Caki2 (cell line): ENCODE measurements at regions not wholly inside any gene's neighbourhood (a gene's known extent, or its start where the extent isn't known, plus 50 kb on each side); places are given as distances from the start of the nearest gene placed in this dataset.

ENCODE experiments used
- DNase-seq: peaks from one replicate; pipeline ENCODE4 v3.0.0-alpha.2; 2015; ENCODE audit warnings: low read depth
- in situ Hi-C: cut with HindIII; loops from 2 replicates; pipeline ENCODE4 v1.10.0; 2016; ENCODE audit warnings: low sequenced_read_pairs, low pct_unique_long_range_greater_than_20kb, mixed read lengths

GRCh38 chr14:105830171-105830570 is 303.8 kb downstream of the TMEM121 start:
- no peak for DNase-seq

GRCh38 chr14:105836160-105836559 is 309.8 kb downstream of the TMEM121 start:
- DNase-seq: no peak
- in situ Hi-C loops: no loop called here

More at GRCh38 chr14:105830171-105830570, 303.8 kb downstream of the TMEM121 start:
- in situ Hi-C loops: no loop called here

- DNase-seq: no peak
- in situ Hi-C loops: no loop called here
Observed at GRCh38 chr14:105836730-105837129, 310.3 kb downstream of the TMEM121 start.

GRCh38 chr14:105837349-105838063 is 311.1 kb downstream of the TMEM121 start:
- DNase-seq: no peak
- in situ Hi-C loops: no loop called here

GRCh38 chr14:105838107-105838506 is 311.7 kb downstream of the TMEM121 start:
- in situ Hi-C loops: no loop called here
- DNase-seq: no peak

GRCh38 chr14:105838591-105839424 is 312.4 kb downstream of the TMEM121 start:
- no peak for DNase-seq
- in situ Hi-C loops: no loop called here

- in situ Hi-C loops: no loop called here
Observed at GRCh38 chr14:105839425-105840265, 313.3 kb downstream of the TMEM121 start.

GRCh38 chr14:105840266-105841021 is 314.1 kb downstream of the TMEM121 start:
- in situ Hi-C loops: no loop called here
- no peak for DNase-seq

More at GRCh38 chr14:105839425-105840265, 313.3 kb downstream of the TMEM121 start:
- DNase-seq: no peak

- no peak for DNase-seq
- in situ Hi-C loops: no loop called here
Observed at GRCh38 chr14:105841022-105842009, 314.9 kb downstream of the TMEM121 start.

GRCh38 chr14:105842105-105842504 is 315.7 kb downstream of the TMEM121 start:
- in situ Hi-C loops: no loop called here
- DNase-seq: no peak

- in situ Hi-C loops: no loop called here
- DNase-seq: no peak
Observed at GRCh38 chr14:105843444-105844046, 317.2 kb downstream of the TMEM121 start.

GRCh38 chr14:105844047-105844630 is 317.8 kb downstream of the TMEM121 start:
- in situ Hi-C loops: no loop called here

GRCh38 chr14:105844810-105845724 is 318.7 kb downstream of the TMEM121 start:
- in situ Hi-C loops: no loop called here

More at GRCh38 chr14:105844047-105844630, 317.8 kb downstream of the TMEM121 start:
- DNase-seq: no peak

GRCh38 chr14:105845725-105846309 is 319.4 kb downstream of the TMEM121 start:
- in situ Hi-C loops: no loop called here
- no peak for DNase-seq

More at GRCh38 chr14:105844810-105845724, 318.7 kb downstream of the TMEM121 start:
- no peak for DNase-seq

GRCh38 chr14:105846312-105846711 is 319.9 kb downstream of the TMEM121 start:
- DNase-seq: no peak
- in situ Hi-C loops: no loop called here
